HG03378 (cell line): ENCODE measurements at regions not wholly inside any gene's neighbourhood (a gene's known extent, or its start where the extent isn't known, plus 50 kb on each side); places are given as distances from the start of the nearest gene placed in this dataset.

Experiments
- ATAC-seq: cut with Tn5 transposase; IDR thresholded peaks from one replicate; pipeline ENCODE4 v1.9.1; 2021; ENCODE audit warnings: mild to moderate bottlenecking, moderate library complexity; ENCODE audit not compliant: unreplicated experiment

DNA sequence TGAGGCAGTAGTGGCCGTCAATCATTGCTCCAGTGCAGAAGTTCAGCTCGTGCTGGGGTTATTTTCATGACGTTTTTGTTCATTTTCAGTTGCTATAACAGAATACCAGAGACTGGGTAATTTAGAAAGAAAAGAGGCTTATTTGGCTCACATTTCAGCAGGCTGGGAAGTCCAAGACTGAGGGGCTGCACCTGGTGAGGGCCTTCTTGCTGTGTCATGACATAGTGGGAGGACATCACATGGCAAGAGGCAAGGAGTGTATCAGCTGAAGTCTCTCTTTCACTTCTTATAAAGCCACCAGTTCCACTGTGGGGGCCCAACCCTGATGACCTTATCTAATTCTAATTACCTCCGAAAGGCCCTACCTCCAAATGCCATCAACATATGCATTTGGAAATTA is 58.0 kb upstream of the DPP10 start:
- ATAC-seq: no peak

DNA sequence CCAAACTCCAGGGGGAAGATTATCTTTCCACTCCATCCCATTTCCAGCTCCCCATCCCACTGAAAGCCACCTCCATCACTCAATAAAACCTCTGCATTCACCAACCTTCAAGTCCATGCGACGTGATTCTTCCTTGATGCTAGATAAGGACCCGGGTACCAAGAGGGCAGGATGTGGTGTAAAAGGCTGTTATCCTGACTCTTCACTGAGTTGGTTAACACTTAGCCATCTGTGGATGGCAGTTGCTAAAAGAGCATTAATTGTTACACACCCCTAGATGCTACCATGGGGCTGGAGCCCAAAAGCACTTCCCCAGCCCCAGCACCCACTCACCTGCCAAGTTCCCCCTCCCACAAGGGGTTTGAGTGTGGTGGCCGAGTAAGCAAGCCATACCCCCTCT is 53.4 kb upstream of the DPP10 start:
- ATAC-seq: no peak
